ENCODE measurements at regions not wholly inside any gene's neighbourhood (a gene's known extent, or its start where the extent isn't known, plus 50 kb on each side); places are given as distances from the start of the nearest gene placed in this dataset.
A peak's percentile ranks its signal among the peaks of the same experiment; 100 is the strongest.
"Not testable (repeated sequence)": the region's sequence is repeated elsewhere in the genome, so short reads cannot be mapped to it uniquely, and the experiment has no call there.

- DNase-seq (ENCODE audit: low spot score in 2 of 2) = peak; percentile 63 to 72
- intact Hi-C loops (cut with DNase I; ENCODE audit: low total_unique reads); H3K36me3 ChIP-seq: not testable (repeated sequence)
Observed at GRCh38 chr7:73203312-73203711, 105.3 kb downstream of the NSUN5 start.

GRCh38 chr7:73201264-73201663, 107.4 kb downstream of the NSUN5 start:
- DNase-seq (ENCODE audit: low spot score in 2 of 2); H3K36me3 ChIP-seq; H3K9me3 ChIP-seq; H3K27me3 ChIP-seq; intact Hi-C loops (cut with DNase I; ENCODE audit: low total_unique reads); H3K4me1 ChIP-seq; H3K4me3 ChIP-seq: not testable (repeated sequence)
- peak overlapping the region in 1 of 2 donors; percentile 32 for H3K27ac ChIP-seq

More at GRCh38 chr7:73203312-73203711, 105.3 kb downstream of the NSUN5 start:
- not testable (repeated sequence) for H3K27me3 ChIP-seq, H3K4me1 ChIP-seq, H3K4me3 ChIP-seq, H3K27ac ChIP-seq, H3K9me3 ChIP-seq

GRCh38 chr7:73200518-73201099, 108.0 kb downstream of the NSUN5 start:
- H3K9me3 ChIP-seq; H3K4me3 ChIP-seq; intact Hi-C loops (cut with DNase I; ENCODE audit: low total_unique reads); H3K27ac ChIP-seq; H3K4me1 ChIP-seq; DNase-seq (ENCODE audit: low spot score in 2 of 2); H3K27me3 ChIP-seq; H3K36me3 ChIP-seq: not testable (repeated sequence)

- not testable (repeated sequence) for H3K27me3 ChIP-seq
Observed at GRCh38 chr7:73193991-73194390, 108.2 kb upstream of the SPDYE9 start.

GRCh38 chr7:73190483-73191155, 104.8 kb upstream of the SPDYE9 start:
- H3K27ac ChIP-seq; intact Hi-C loops (cut with DNase I; ENCODE audit: low total_unique reads); DNase-seq (ENCODE audit: low spot score in 2 of 2); H3K4me1 ChIP-seq; H3K27me3 ChIP-seq; H3K36me3 ChIP-seq; H3K9me3 ChIP-seq; H3K4me3 ChIP-seq: not testable (repeated sequence)

More at GRCh38 chr7:73193991-73194390, 108.2 kb upstream of the SPDYE9 start:
- H3K9me3 ChIP-seq; H3K36me3 ChIP-seq; H3K4me1 ChIP-seq; H3K27ac ChIP-seq; DNase-seq (ENCODE audit: low spot score in 2 of 2); H3K4me3 ChIP-seq; intact Hi-C loops (cut with DNase I; ENCODE audit: low total_unique reads): not testable (repeated sequence)

GRCh38 chr7:73188287-73188686, 102.4 kb upstream of the SPDYE9 start:
- not testable (repeated sequence) for H3K27me3 ChIP-seq; DNase-seq (ENCODE audit: low spot score in 2 of 2)

GRCh38 chr7:73186589-73187309, 100.9 kb upstream of the SPDYE9 start:
- DNase-seq (ENCODE audit: low spot score in 2 of 2); H3K4me1 ChIP-seq; H3K27ac ChIP-seq; H3K9me3 ChIP-seq; H3K27me3 ChIP-seq; H3K36me3 ChIP-seq; intact Hi-C loops (cut with DNase I; ENCODE audit: low total_unique reads); H3K4me3 ChIP-seq: not testable (repeated sequence)

More at GRCh38 chr7:73188287-73188686, 102.4 kb upstream of the SPDYE9 start:
- H3K4me1 ChIP-seq; H3K9me3 ChIP-seq; H3K27ac ChIP-seq; H3K36me3 ChIP-seq; intact Hi-C loops (cut with DNase I; ENCODE audit: low total_unique reads); H3K4me3 ChIP-seq: not testable (repeated sequence)

- intact Hi-C loops (cut with DNase I; ENCODE audit: low total_unique reads); H3K36me3 ChIP-seq; H3K4me3 ChIP-seq; H3K9me3 ChIP-seq; H3K4me1 ChIP-seq; H3K27me3 ChIP-seq; H3K27ac ChIP-seq; DNase-seq (ENCODE audit: low spot score in 2 of 2): not testable (repeated sequence)
Observed at GRCh38 chr7:73176813-73177212, 91.0 kb upstream of the SPDYE9 start.

GRCh38 chr7:73175322-73175721, 89.5 kb upstream of the SPDYE9 start:
- DNase-seq (ENCODE audit: low spot score in 2 of 2); H3K4me1 ChIP-seq; intact Hi-C loops (cut with DNase I; ENCODE audit: low total_unique reads); H3K27me3 ChIP-seq; H3K27ac ChIP-seq; H3K9me3 ChIP-seq; H3K36me3 ChIP-seq; H3K4me3 ChIP-seq: not testable (repeated sequence)

GRCh38 chr7:73170902-73171301, 85.1 kb upstream of the SPDYE9 start:
- H3K4me3 ChIP-seq; H3K27me3 ChIP-seq; H3K9me3 ChIP-seq; H3K4me1 ChIP-seq; intact Hi-C loops (cut with DNase I; ENCODE audit: low total_unique reads); H3K27ac ChIP-seq; H3K36me3 ChIP-seq: not testable (repeated sequence)
- peak in 1 of 2 donors; percentile 22 for DNase-seq (ENCODE audit: low spot score in 2 of 2)

GRCh38 chr7:73170415-73170814, 84.6 kb upstream of the SPDYE9 start:
- peak in 1 of 2 donors; percentile 30 for DNase-seq (ENCODE audit: low spot score in 2 of 2)
- intact Hi-C loops (cut with DNase I; ENCODE audit: low total_unique reads) = not testable (repeated sequence)

GRCh38 chr7:73166152-73166551, 80.3 kb upstream of the SPDYE9 start:
- H3K36me3 ChIP-seq; DNase-seq (ENCODE audit: low spot score in 2 of 2); H3K27me3 ChIP-seq; H3K4me1 ChIP-seq; H3K4me3 ChIP-seq; H3K27ac ChIP-seq; intact Hi-C loops (cut with DNase I; ENCODE audit: low total_unique reads); H3K9me3 ChIP-seq: not testable (repeated sequence)

More at GRCh38 chr7:73170415-73170814, 84.6 kb upstream of the SPDYE9 start:
- not testable (repeated sequence) for H3K36me3 ChIP-seq, H3K9me3 ChIP-seq, H3K4me1 ChIP-seq, H3K27ac ChIP-seq, H3K27me3 ChIP-seq, H3K4me3 ChIP-seq

GRCh38 chr7:73162680-73163079, 76.8 kb upstream of the SPDYE9 start:
- H3K36me3 ChIP-seq; H3K27ac ChIP-seq; H3K27me3 ChIP-seq; intact Hi-C loops (cut with DNase I; ENCODE audit: low total_unique reads); H3K4me1 ChIP-seq; H3K4me3 ChIP-seq; H3K9me3 ChIP-seq; DNase-seq (ENCODE audit: low spot score in 2 of 2): not testable (repeated sequence)

All from breast epithelium (tissue), 4 donors.